GOT3 (cell line): ENCODE measurements at regions not wholly inside any gene's neighbourhood (a gene's known extent, or its start where the extent isn't known, plus 50 kb on each side); places are given as distances from the start of the nearest gene placed in this dataset.
"Not testable (repeated sequence)": the region's sequence is repeated elsewhere in the genome, so short reads cannot be mapped to it uniquely, and the experiment has no call there.

Experiments
- DNase-seq: peaks from one replicate; lab custom pipeline; 2025; ENCODE audit warnings: mixed read lengths; lab: John Stamatoyannopoulos, UW

DNA sequence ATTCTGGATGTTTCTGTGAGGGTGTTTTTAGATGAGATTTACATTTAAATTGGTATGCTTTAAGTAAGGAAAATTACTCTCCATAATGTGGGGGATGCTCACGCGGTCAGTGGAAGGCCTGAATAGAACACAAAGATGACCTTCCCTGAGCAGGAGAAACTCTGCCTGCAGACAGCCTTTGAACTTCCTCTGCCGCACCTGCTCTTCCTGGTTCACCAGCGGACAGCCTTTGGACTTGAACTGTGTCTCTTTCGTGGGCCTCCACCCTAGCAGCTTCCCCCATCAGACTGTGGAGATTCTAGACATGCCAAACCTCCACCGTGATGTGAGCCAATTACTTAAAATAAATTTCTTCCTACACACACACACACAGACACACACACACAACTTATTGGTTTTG is 210.7 kb downstream of the EFCAB11 start:
- DNase-seq: no peak

DNA sequence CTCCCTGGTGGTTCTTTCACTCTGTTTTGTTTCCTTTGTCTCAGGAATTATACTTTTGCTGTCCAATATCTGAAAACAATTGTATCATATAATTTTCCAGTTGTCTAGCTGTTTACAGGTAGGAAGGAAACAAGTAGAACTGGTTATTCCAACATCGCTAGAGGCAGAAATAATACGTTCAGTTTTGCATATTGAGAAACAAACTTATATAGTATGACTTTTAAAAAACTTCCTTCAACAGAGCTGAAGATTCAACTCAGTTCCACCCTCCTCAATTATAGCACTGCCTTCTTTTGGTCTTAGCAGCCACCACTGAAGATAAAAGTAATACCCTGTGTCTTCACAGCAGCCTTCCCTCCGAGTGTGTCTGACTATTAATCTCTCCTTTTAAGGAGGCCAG is 214.3 kb downstream of the EFCAB11 start:
- no peak for DNase-seq

GRCh38 chr14:89736881-89737280 is 217.6 kb downstream of the EFCAB11 start:
- DNase-seq: no peak

DNA sequence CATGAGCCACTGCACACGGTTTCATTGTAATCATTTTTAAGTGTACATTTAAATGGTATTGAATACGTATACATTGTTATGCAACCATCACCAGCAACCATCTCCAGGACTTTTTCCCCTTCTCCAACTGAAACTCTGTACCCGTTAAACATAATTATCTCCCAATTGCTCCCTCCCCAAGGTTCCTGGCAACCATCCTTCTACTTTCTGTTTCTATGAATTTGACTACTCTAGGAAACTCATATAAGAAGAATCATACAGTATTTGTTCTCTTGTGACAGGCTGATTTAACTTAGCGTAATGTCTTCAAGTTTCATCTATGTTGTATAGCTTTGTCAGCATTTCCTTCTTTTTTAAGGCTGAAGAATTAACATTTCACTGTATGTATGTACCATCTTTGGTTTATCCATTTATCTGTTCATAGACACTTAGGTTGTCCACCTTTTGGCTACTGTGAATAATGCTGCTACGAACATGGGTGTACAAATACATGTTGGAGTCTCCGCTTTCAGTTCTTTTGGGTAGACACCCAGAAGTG is 223.1 kb downstream of the EFCAB11 start:
- DNase-seq: no peak

GRCh38 chr14:89730687-89731086 is 223.8 kb downstream of the EFCAB11 start:
- DNase-seq: no peak

- DNase-seq: no peak
These were observed 225.6 kb downstream of the EFCAB11 start for GRCh38 chr14:89728964-89729363.

- not testable (repeated sequence) for DNase-seq
These were observed 228.3 kb downstream of the EFCAB11 start for GRCh38 chr14:89726226-89726625.

DNA sequence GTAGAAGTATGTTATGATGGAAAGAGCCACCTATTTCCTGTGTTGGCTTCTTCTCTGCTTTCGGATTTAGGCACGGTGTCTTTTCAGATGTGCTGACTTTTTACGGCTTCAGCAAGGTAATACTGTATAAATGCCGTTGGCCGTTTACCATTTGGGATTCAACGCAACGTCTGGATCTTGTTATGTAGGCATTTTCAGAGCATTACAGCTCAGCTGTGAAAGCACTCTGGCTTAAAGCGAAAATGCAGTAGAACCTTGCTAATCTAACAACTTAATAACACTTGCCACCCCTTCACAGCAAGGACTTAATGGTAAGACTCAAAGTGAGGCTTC is 229.9 kb downstream of the EFCAB11 start:
- no peak for DNase-seq

DNA sequence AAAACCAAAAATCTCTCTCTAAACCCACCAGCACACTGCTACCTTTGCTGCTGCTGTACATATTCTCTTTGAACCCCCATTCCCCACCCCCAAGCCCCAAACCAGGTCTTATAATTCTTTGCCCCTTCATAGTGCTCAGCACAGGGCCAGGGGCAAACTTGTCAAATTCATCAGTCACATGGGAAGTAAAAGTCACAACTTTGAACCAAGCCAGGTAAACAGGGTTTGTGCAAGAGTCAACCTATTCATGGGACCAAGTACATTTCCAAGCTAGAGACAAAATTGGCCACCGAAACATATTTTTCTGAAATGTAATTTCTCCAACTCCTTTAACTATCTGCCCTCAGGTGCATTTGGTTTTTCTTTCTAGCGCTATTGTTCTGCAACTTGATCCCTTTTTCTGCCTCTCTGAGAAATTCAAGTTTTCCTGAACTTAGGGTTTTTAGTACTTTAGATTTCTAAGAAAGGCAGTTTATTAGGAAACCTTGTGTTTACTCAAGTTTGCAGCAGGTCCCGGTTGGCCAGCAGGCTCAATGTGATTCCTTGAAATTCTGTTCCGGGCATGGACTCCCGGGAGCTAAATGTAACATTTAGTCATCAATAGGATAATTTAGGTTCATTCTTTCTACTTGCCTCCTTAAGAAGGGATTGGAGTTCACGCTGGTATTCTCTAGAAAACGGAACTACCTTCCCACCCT is 230.5 kb downstream of the EFCAB11 start:
- DNase-seq: no peak

DNA sequence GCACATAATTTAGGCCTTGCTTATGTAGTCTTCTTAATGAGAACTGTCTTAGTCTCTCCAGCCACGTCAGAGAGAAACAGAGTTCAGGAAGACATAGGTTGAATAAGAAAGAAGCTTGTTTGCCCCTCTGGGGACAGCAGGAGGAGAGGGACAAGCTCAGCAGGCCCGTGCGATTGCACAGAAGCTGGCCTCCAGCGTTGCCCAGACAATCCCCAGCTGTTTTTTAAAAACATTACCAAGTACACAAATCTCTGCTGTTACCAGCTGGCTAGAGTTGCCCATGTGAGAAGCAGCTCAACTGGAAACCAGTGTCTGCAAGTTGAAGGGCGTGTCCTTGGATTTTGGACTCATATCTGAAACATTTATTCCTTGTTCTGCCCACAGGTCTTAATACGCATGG is 232.6 kb downstream of the EFCAB11 start:
- no peak for DNase-seq

DNA sequence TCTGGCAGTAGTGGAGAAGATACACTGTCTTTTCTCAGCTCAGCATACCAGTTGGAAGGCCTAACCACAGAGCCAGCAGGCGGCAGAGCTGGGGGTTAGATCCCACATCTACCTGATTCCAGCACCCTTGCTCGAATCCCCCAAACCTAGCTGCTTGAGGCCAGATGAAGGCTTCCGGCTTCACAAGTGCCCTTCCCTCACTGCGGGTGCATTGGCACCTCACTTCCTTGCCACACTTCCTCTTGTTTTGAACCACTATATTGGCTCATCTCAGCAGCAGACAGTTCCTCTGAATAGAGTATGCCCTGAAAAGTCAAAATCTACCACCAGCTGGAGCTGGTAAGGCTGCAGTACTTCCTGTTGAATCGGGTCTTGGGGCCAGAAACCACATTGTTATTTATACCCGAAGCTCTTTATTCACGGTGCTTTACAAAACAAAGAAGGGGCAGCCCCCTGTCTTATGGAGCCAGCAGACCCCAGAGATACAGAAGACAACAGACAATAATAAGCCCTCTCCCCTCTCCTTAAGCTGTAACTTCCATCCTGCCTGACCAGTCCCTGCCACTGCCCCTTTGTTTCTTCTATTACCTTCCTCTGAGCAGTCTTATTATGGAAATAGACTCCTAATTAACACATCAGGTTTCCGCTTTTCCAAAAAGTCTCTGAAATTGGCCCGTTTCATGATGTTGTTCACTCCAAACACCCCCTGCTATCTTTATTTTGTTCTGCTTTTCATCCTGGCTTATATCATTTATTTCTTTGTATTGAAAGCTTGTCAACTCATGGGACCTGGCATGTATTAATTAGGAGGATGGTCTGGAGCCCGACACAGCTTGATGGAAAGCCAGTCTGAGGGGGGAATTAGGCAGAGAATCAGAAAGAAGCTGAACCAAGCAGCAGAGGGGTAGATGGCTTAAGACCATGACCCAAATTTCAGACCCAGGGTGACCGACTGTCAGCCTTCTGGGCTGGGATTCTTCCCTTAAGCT is 233.5 kb downstream of the EFCAB11 start:
- no peak for DNase-seq

- no peak for DNase-seq
These were observed 234.3 kb downstream of the EFCAB11 start for GRCh38 chr14:89720076-89720687.

- no peak for DNase-seq
These were observed 235.0 kb downstream of the EFCAB11 start for GRCh38 chr14:89719366-89720075.

DNA sequence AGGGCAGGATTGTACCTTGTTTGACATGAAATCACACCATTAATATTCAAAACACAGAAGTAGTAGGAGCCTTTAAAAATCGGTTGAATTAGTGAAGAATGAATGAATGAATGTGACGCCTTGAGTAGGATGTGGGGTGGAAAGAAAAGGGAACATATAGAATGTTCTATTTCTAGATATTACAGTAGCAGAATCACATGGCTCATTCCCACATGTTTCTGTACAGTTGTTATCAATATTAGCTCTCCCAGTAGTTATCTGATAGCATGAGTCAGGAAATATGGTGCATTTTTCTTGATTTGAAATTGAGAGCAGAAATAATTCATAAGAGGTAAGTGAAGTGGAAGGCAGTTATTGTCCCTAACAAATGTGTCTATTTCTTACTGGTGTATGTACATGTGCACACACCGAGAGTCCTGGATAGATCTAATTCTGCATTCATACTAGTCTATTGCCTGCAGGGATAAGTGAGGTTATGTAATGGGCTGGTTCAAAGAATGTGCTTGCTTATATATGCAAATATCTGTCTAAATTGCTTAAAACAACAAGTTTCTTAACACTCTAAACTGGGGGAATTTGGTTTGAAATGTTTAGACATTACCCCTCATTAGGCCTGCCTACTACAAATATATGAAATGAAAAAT is 245.4 kb downstream of the EFCAB11 start:
- DNase-seq: no peak

GRCh38 chr14:89707086-89707485 is 247.4 kb downstream of the EFCAB11 start:
- DNase-seq: no peak

GRCh38 chr14:89702876-89703200 is 251.7 kb downstream of the EFCAB11 start:
- DNase-seq: no peak

- DNase-seq: no peak
These were observed 252.3 kb downstream of the EFCAB11 start for GRCh38 chr14:89702073-89702875.

- peak; percentile 9 for DNase-seq
These were observed 253.1 kb downstream of the EFCAB11 start for GRCh38 chr14:89701211-89702043.

DNA sequence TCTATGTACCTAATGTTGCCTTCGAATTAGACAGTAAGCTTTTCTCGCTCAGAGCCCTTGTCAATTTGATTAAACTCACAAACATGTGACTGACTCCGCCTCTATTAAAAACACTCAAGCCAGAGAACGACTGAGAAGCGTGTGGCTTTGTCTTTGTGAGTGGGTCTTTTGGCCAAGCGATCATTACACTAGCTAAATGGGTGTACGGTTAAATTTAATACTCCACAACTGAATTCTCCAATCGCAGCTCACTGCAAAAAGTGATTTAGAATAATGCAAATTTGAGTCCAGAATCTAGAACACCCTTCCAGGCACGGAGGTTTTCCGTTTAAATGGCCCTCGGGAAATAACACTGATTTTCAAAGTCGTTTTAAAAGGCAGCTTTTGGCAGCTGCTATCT is 253.7 kb downstream of the EFCAB11 start:
- DNase-seq: no peak

- DNase-seq: no peak
These were observed 255.5 kb downstream of the EFCAB11 start for GRCh38 chr14:89699071-89699470.
